Panc1 (cell line): ENCODE measurements at regions not wholly inside any gene's neighbourhood (a gene's known extent, or its start where the extent isn't known, plus 50 kb on each side); places are given as distances from the start of the nearest gene placed in this dataset.

Experiments used
- POLR2AphosphoS5 ChIP-seq: IDR thresholded peaks from 2 replicates; pipeline ENCODE4 v1.6.1; 2012; ENCODE audit warnings: mild to moderate bottlenecking, low read depth, low read length, moderate library complexity
- SIN3A ChIP-seq: IDR thresholded peaks from 2 replicates; pipeline ENCODE4 v1.6.1; 2012; ENCODE audit warnings: low read depth, mild to moderate bottlenecking, low read length, moderate library complexity, borderline replicate concordance; ENCODE audit not compliant: insufficient read depth
- TCF7L2 ChIP-seq: IDR thresholded peaks from 2 replicates; pipeline ENCODE4 v1.6.1; 2011; ENCODE audit warnings: mild to moderate bottlenecking, low read depth, low read length, inconsistent platforms
- TF ChIP-seq, protein P1 (sequence below): fragments of 450-650 bp; IDR thresholded peaks from 2 replicates; pipeline ENCODE4 v1.5.1; 2017; ENCODE audit warnings: mild to moderate bottlenecking
- TF ChIP-seq, protein P2 (sequence below), 2 experiments: IDR thresholded peaks; 2 replicates each; pipeline ENCODE4 v1.6.1; 2011 to 2012; ENCODE audit warnings: low read depth in 2 of 2, control low read depth in 1 of 2, low read length in 1 of 2, mild to moderate bottlenecking in 1 of 2, moderate library complexity in 1 of 2; ENCODE audit not compliant: insufficient read depth in 1 of 2

DNA sequence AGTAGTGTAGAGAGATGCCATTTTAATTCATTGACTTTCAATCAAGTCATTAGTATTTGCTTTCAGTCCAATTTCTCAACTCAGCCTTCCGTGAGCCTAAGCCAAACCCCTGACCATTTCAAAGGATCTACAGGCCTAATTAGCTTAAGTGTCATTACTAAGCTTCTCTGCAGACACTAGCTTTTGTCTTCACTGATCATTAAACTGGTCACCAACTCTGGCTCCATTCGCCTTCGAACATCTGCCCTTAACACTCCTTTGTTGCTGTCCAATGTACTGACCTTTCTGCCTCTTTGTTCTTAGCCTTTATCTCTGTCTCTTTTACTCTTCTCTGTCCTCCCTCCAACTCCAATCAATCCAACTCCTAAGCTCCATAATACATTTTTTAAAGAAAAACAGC is 299.3 kb downstream of the DIRAS2 start:
- TF ChIP-seq, protein P1, sequence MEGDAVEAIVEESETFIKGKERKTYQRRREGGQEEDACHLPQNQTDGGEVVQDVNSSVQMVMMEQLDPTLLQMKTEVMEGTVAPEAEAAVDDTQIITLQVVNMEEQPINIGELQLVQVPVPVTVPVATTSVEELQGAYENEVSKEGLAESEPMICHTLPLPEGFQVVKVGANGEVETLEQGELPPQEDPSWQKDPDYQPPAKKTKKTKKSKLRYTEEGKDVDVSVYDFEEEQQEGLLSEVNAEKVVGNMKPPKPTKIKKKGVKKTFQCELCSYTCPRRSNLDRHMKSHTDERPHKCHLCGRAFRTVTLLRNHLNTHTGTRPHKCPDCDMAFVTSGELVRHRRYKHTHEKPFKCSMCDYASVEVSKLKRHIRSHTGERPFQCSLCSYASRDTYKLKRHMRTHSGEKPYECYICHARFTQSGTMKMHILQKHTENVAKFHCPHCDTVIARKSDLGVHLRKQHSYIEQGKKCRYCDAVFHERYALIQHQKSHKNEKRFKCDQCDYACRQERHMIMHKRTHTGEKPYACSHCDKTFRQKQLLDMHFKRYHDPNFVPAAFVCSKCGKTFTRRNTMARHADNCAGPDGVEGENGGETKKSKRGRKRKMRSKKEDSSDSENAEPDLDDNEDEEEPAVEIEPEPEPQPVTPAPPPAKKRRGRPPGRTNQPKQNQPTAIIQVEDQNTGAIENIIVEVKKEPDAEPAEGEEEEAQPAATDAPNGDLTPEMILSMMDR, result no peak
- TF ChIP-seq, protein P2, sequence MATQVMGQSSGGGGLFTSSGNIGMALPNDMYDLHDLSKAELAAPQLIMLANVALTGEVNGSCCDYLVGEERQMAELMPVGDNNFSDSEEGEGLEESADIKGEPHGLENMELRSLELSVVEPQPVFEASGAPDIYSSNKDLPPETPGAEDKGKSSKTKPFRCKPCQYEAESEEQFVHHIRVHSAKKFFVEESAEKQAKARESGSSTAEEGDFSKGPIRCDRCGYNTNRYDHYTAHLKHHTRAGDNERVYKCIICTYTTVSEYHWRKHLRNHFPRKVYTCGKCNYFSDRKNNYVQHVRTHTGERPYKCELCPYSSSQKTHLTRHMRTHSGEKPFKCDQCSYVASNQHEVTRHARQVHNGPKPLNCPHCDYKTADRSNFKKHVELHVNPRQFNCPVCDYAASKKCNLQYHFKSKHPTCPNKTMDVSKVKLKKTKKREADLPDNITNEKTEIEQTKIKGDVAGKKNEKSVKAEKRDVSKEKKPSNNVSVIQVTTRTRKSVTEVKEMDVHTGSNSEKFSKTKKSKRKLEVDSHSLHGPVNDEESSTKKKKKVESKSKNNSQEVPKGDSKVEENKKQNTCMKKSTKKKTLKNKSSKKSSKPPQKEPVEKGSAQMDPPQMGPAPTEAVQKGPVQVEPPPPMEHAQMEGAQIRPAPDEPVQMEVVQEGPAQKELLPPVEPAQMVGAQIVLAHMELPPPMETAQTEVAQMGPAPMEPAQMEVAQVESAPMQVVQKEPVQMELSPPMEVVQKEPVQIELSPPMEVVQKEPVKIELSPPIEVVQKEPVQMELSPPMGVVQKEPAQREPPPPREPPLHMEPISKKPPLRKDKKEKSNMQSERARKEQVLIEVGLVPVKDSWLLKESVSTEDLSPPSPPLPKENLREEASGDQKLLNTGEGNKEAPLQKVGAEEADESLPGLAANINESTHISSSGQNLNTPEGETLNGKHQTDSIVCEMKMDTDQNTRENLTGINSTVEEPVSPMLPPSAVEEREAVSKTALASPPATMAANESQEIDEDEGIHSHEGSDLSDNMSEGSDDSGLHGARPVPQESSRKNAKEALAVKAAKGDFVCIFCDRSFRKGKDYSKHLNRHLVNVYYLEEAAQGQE (IDR thresholded peaks at IDR 0.05; ENCODE audit: insufficient read depth in 1 of 2, low read depth in 2 of 2, low read length in 1 of 2), result peak in 1 of 2 experiments; percentile 60; a peak in 2 of 4 replicates
- TF ChIP-seq TCF7L2 (no peak), POLR2AphosphoS5 (no peak), SIN3A (no peak)
